NCI-H1105 (cell line): ENCODE measurements at regions not wholly inside any gene's neighbourhood (a gene's known extent, or its start where the extent isn't known, plus 50 kb on each side); places are given as distances from the start of the nearest gene placed in this dataset.

ENCODE experiments used
- DNase-seq: peaks from one replicate; lab custom pipeline; 2025; lab: John Stamatoyannopoulos, UW

- DNase-seq, result no peak
Observed at GRCh38 chr3:159169828-159170227, 368.0 kb downstream of the MFSD1 start.

GRCh38 chr3:159170436-159171003 is 368.7 kb downstream of the MFSD1 start:
- no peak for DNase-seq

- DNase-seq, result no peak
Observed at GRCh38 chr3:159171333-159171732, 369.5 kb downstream of the MFSD1 start.

- no peak for DNase-seq
Observed at GRCh38 chr3:159172473-159172872, 370.6 kb downstream of the MFSD1 start.

GRCh38 chr3:159174715-159175692 is 373.1 kb downstream of the MFSD1 start:
- DNase-seq, result no peak

- DNase-seq, result no peak
Observed at GRCh38 chr3:159178209-159178897, 376.5 kb downstream of the MFSD1 start.

GRCh38 chr3:159182961-159183360 is 381.1 kb downstream of the MFSD1 start:
- no peak for DNase-seq

GRCh38 chr3:159185443-159186050 is 383.7 kb downstream of the MFSD1 start:
- DNase-seq, result no peak

- no peak for DNase-seq
Observed at GRCh38 chr3:159186581-159186980, 384.7 kb downstream of the MFSD1 start.

- DNase-seq, result no peak
Observed at GRCh38 chr3:159187232-159187631, 385.4 kb downstream of the MFSD1 start.

- no peak for DNase-seq
Observed at GRCh38 chr3:159187706-159188105, 385.9 kb downstream of the MFSD1 start.

- no peak for DNase-seq
Observed at GRCh38 chr3:159189994-159190669, 388.3 kb downstream of the MFSD1 start.

- DNase-seq, result no peak
Observed at GRCh38 chr3:159191447-159191846, 389.6 kb downstream of the MFSD1 start.

GRCh38 chr3:159196359-159196758 is 394.5 kb downstream of the MFSD1 start:
- no peak for DNase-seq

- DNase-seq, result no peak
Observed at GRCh38 chr3:159200176-159200575, 398.3 kb downstream of the MFSD1 start.

GRCh38 chr3:159208050-159208449 is 406.2 kb downstream of the MFSD1 start:
- DNase-seq, result no peak

GRCh38 chr3:159209459-159209858 is 407.6 kb downstream of the MFSD1 start:
- DNase-seq, result no peak

GRCh38 chr3:159210336-159210735 is 408.5 kb downstream of the MFSD1 start:
- DNase-seq, result no peak

- DNase-seq, result no peak
Observed at GRCh38 chr3:159216311-159216710, 414.5 kb downstream of the MFSD1 start.

- no peak for DNase-seq
Observed at GRCh38 chr3:159219231-159219630, 417.4 kb downstream of the MFSD1 start.

GRCh38 chr3:159221335-159221734 is 419.5 kb downstream of the MFSD1 start:
- no peak for DNase-seq
